DMS53 treated with DMSO at 0.1 percent for 48 hours (cell line): ENCODE measurements at regions not wholly inside any gene's neighbourhood (a gene's known extent, or its start where the extent isn't known, plus 50 kb on each side); places are given as distances from the start of the nearest gene placed in this dataset.

Experiments used
- DNase-seq: peaks from one replicate; lab custom pipeline; 2025; ENCODE audit not compliant: unreplicated experiment; lab: John Stamatoyannopoulos, UW

DNA sequence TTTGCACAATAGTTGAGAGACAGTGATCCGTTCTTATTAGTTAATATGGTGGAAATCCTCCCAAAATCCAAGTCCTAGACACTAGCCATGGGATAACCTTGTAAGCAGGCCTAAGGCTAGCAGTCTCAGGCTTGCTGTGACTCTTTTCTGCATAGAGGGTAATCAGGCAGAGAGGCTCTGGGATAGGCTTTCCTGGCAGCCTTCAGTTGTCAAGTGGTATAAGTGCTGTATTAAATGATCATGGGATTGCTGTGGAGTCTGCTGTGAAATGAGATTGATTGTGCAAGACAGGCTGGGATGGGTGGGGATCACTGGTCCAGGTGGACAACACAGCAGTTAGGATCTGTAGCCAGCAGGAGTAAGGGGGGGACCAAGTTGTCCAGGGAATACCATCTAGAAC, 416.4 kb downstream of the TLE4 start:
- DNase-seq: no peak

- DNase-seq: no peak
Measured at GRCh38 chr9:79986437-79986836, 414.7 kb downstream of the TLE4 start.

DNA sequence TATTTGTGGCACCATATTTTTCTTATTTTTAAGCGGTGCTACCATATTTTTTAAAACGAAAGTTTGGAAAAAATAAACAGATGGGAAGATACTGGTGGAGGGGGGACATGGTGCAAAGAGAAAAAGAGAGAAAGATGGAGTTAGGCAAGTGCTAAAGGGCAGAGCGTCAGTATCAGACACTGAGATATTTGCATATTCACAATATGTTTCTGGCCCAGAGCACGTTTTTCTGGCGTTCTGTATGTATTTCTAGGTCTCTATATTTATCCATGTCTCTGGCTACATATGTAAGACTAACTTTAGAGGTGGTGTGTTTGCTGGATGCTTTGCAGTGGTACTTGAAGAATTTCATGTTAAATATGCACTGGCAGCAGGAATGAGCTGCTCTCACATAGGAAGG, 414.0 kb downstream of the TLE4 start:
- DNase-seq: no peak

DNA sequence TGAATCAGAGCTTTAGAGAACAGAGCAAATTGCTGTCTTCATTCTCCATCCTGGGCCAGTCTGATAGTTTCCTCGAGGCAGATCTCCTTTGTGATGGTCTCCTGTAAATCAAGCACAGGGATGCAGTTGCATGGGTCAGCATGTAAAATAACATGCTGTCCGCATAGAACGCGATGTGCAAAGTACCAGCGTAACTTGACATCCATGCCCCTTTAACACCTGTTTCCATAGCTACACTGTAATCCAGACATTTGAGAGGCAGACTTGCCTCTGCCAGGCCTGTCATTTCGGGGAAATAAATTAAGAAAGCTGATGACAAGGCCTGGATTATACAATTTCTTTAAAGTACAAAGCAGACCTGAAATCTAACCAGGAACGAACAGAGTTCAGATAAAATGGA, 413.5 kb downstream of the TLE4 start:
- no peak for DNase-seq

DNA sequence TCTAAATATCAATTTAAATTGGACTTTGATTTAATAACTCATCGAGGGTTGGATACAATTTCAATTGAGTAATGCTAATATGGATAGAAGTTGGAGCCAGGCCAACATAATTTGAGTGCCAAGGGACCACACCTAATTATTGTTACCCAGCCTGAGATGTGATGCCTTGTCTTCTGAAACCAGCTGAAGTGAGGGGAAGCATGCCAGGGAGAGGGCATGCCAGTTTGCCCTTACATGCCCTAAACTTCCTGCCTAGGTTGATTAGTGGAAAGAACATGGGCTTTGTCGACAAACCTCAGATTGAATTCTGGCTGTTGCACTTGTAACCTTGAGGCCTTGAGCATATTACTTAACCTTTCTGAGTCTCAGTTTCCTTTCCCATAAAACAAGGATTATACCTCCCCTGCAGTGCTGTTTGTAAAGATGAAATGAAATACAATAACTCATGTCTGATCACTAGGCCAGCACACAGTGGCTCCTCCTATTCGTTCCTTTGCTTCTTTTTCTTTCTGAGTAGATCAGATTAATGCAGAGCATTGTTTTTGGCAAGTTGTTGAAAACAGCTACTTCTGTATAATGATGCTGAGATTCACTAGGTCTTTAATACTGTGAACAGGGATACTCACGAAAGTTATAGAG, 412.8 kb downstream of the TLE4 start:
- no peak for DNase-seq

GRCh38 chr9:79980432-79980831, 408.7 kb downstream of the TLE4 start:
- no peak for DNase-seq

DNA sequence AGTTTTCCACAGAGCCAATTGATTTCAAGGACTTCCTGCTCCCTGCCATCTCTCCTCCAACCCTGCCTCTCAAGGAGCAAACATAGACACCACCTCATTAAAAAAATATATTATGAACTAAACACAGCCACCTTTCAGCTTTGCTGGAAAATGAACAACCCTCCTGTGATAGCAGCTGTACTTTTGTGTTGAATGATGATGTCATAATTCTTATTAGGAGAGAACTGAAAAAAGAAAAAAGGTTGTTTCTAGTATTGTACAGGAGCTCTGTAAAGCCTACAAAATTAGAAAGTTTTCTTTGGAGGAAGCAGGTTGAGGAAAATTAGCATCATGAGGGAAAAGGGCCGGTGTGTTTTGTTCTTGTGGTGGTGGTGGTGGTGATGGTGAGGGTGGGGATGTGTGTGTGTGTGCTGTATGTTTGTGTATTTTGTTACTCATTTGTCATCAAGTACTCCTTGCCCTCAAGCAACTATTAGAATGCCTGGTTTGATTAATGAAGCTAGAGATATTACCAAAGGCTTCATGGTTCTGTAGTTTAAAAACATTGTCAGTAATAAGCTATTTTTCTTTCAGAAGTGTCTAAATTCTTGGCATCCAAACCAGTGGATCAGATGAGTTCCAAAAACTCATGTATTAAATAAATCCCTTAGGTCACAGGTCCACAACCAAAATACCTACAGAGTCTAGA, 405.9 kb downstream of the TLE4 start:
- no peak for DNase-seq

GRCh38 chr9:79977074-79977435, 405.3 kb downstream of the TLE4 start:
- DNase-seq: no peak

- DNase-seq: no peak
Measured at GRCh38 chr9:79976257-79977073, 404.7 kb downstream of the TLE4 start.

- DNase-seq: no peak
Measured at GRCh38 chr9:79975621-79976256, 404.0 kb downstream of the TLE4 start.

GRCh38 chr9:79974806-79975422, 403.1 kb downstream of the TLE4 start:
- no peak for DNase-seq

- no peak for DNase-seq
Measured at GRCh38 chr9:79973627-79974026, 401.9 kb downstream of the TLE4 start.

GRCh38 chr9:79970146-79970425, 398.3 kb downstream of the TLE4 start:
- DNase-seq: no peak

GRCh38 chr9:79969393-79970145, 397.8 kb downstream of the TLE4 start:
- DNase-seq: no peak

- no peak for DNase-seq
Measured at GRCh38 chr9:79968533-79968932, 396.8 kb downstream of the TLE4 start.

- no peak for DNase-seq
Measured at GRCh38 chr9:79962836-79963235, 391.1 kb downstream of the TLE4 start.

- no peak for DNase-seq
Measured at GRCh38 chr9:79962150-79962549, 390.4 kb downstream of the TLE4 start.

- no peak for DNase-seq
Measured at GRCh38 chr9:79955300-79955699, 383.5 kb downstream of the TLE4 start.

- DNase-seq: no peak
Measured at GRCh38 chr9:79953908-79954307, 382.1 kb downstream of the TLE4 start.

GRCh38 chr9:79952401-79952800, 380.6 kb downstream of the TLE4 start:
- no peak for DNase-seq

DNA sequence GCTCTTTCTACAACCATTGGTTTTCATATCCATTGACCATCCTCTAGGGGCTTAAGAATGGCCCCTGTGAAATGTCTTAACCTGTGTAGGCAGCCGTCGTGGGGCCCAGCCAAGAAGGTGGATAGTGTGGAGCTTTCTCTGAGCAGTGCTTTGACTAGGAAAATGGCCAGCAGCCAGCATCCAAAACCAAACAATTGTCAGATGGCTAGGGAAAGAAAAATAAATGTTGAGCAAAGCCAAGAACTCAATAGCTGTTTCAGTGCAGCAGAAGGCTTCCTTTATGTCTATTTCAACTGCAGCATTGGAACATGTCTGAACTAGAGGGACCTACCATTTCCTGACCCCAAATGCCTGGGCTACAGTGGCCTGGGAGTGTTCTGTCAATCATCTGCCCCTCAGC, 374.9 kb downstream of the TLE4 start:
- no peak for DNase-seq
